ENCODE measurements at regions not wholly inside any gene's neighbourhood (a gene's known extent, or its start where the extent isn't known, plus 50 kb on each side); places are given as distances from the start of the nearest gene placed in this dataset.
"Not testable (repeated sequence)": the region's sequence is repeated elsewhere in the genome, so short reads cannot be mapped to it uniquely, and the experiment has no call there.

GRCh38 chr2:41321351-41321750 is 726.5 kb upstream of the PKDCC start:
- Histone ChIP-seq H3K36me3 (ENCODE audit: control insufficient read depth in 2 of 3, insufficient read depth in 3 of 3, low read length in 3 of 3) (no peaks in the 10 kb centered on the region), H3K4me3 (ENCODE audit: low read length) (no peak overlapping the region), H3K27me3 (ENCODE audit: control insufficient read depth in 2 of 2, insufficient read depth in 2 of 2, low read length in 2 of 2) (no peaks in the 10 kb centered on the region), H3K4me1 (ENCODE audit: control insufficient read depth in 2 of 2, insufficient read depth in 2 of 2, low read length in 2 of 2) (no peaks in the 10 kb centered on the region), H3K9me3 (ENCODE audit: control insufficient read depth in 2 of 3, low read length in 3 of 3) (no peaks in the 10 kb centered on the region), H3K27ac (ENCODE audit: low read depth, low read length) (no peak overlapping the region)
- CTCF ChIA-PET: no interaction called here
- POLR2A ChIA-PET: no interaction called here
- H3K9me3 Mint-ChIP-seq: peaks cover 0 to 5% (median 0%) of the 10 kb centered on the region in 11 donors
- H3K27me3 Mint-ChIP-seq: no peaks in the 10 kb centered on the region
- DNase-seq (no peak), ATAC-seq (no peak)
- peaks cover 0 to 3% (median 0%) of the 10 kb centered on the region in 5 donors for H3K36me3 Mint-ChIP-seq
- H3K27ac Mint-ChIP-seq: no peak overlapping the region
- H3K4me1 Mint-ChIP-seq: no peaks in the 10 kb centered on the region
- H3K4me3 Mint-ChIP-seq: no peak overlapping the region
- intact Hi-C loops (cut with micrococcal nuclease): no loop called here

- ATAC-seq (no peak), DNase-seq (no peak)
- H3K27me3 Mint-ChIP-seq: no peaks in the 10 kb centered on the region
- ChIA-PET POLR2A (no interaction called here), CTCF (no interaction called here)
- Histone ChIP-seq H3K4me1 (ENCODE audit: control insufficient read depth in 2 of 2, insufficient read depth in 2 of 2, low read length in 2 of 2) (no peaks in the 10 kb centered on the region), H3K9me3 (ENCODE audit: control insufficient read depth in 2 of 3, low read length in 3 of 3) (no peaks in the 10 kb centered on the region), H3K27me3 (ENCODE audit: control insufficient read depth in 2 of 2, insufficient read depth in 2 of 2, low read length in 2 of 2) (no peaks in the 10 kb centered on the region), H3K27ac (ENCODE audit: low read depth, low read length) (no peak overlapping the region), H3K36me3 (ENCODE audit: control insufficient read depth in 2 of 3, insufficient read depth in 3 of 3, low read length in 3 of 3) (no peaks in the 10 kb centered on the region), H3K4me3 (ENCODE audit: low read length) (no peak overlapping the region)
- intact Hi-C loops (cut with micrococcal nuclease): no loop called here
- no peaks in the 10 kb centered on the region for H3K4me1 Mint-ChIP-seq
- peaks cover 0 to 5% (median 0%) of the 10 kb centered on the region in 11 donors for H3K9me3 Mint-ChIP-seq
- no peak overlapping the region for H3K4me3 Mint-ChIP-seq
- H3K27ac Mint-ChIP-seq: no peak overlapping the region
- H3K36me3 Mint-ChIP-seq: peaks cover 0 to 3% (median 0%) of the 10 kb centered on the region in 5 donors
These were observed 721.0 kb upstream of the PKDCC start for GRCh38 chr2:41326851-41327250.

- no peaks in the 10 kb centered on the region for H3K4me1 ChIP-seq (ENCODE audit: control insufficient read depth in 2 of 2, insufficient read depth in 2 of 2, low read length in 2 of 2)
- Mint-ChIP-seq H3K9me3 (peaks cover 0 to 9% (median 0%) of the 10 kb centered on the region in 11 donors), H3K27me3 (no peaks in the 10 kb centered on the region), H3K4me3 (no peak overlapping the region), H3K36me3 (peaks cover 0 to 3% (median 0%) of the 10 kb centered on the region in 5 donors), H3K4me1 (no peaks in the 10 kb centered on the region), H3K27ac (no peak overlapping the region)
- intact Hi-C loops (cut with micrococcal nuclease): no loop called here
- H3K9me3 ChIP-seq (ENCODE audit: control insufficient read depth in 2 of 3, low read length in 3 of 3): no peaks in the 10 kb centered on the region
- H3K4me3 ChIP-seq (ENCODE audit: low read length): no peak overlapping the region
- DNase-seq (no peak), ATAC-seq (no peak)
- no peaks in the 10 kb centered on the region for H3K36me3 ChIP-seq (ENCODE audit: control insufficient read depth in 2 of 3, insufficient read depth in 3 of 3, low read length in 3 of 3)
- CTCF ChIA-PET: no interaction called here
- POLR2A ChIA-PET: no interaction called here
- no peak overlapping the region for H3K27ac ChIP-seq (ENCODE audit: low read depth, low read length)
- H3K27me3 ChIP-seq (ENCODE audit: control insufficient read depth in 2 of 2, insufficient read depth in 2 of 2, low read length in 2 of 2): no peaks in the 10 kb centered on the region
These were observed 718.8 kb upstream of the PKDCC start for GRCh38 chr2:41329040-41329439.

- POLR2A ChIA-PET: no interaction called here
- no peaks in the 10 kb centered on the region for H3K27me3 ChIP-seq (ENCODE audit: control insufficient read depth in 2 of 2, insufficient read depth in 2 of 2, low read length in 2 of 2)
- H3K4me3 ChIP-seq (ENCODE audit: low read length): no peak overlapping the region
- Mint-ChIP-seq H3K27ac (no peak overlapping the region), H3K4me3 (no peak overlapping the region), H3K4me1 (no peaks in the 10 kb centered on the region), H3K9me3 (peaks cover 0 to 9% (median 0%) of the 10 kb centered on the region in 11 donors), H3K27me3 (no peaks in the 10 kb centered on the region), H3K36me3 (no peaks in the 10 kb centered on the region)
- CTCF ChIA-PET: no interaction called here
- ATAC-seq (no peak), DNase-seq (no peak)
- intact Hi-C loops (cut with micrococcal nuclease): no loop called here
- H3K9me3 ChIP-seq (ENCODE audit: control insufficient read depth in 2 of 3, low read length in 3 of 3): no peaks in the 10 kb centered on the region
- H3K27ac ChIP-seq (ENCODE audit: low read depth, low read length): no peak overlapping the region
- no peaks in the 10 kb centered on the region for H3K36me3 ChIP-seq (ENCODE audit: control insufficient read depth in 2 of 3, insufficient read depth in 3 of 3, low read length in 3 of 3)
- no peaks in the 10 kb centered on the region for H3K4me1 ChIP-seq (ENCODE audit: control insufficient read depth in 2 of 2, insufficient read depth in 2 of 2, low read length in 2 of 2)
These were observed 713.7 kb upstream of the PKDCC start for GRCh38 chr2:41334159-41334558.

- H3K4me3 Mint-ChIP-seq; intact Hi-C loops (cut with micrococcal nuclease); POLR2A ChIA-PET; CTCF ChIA-PET; H3K9me3 Mint-ChIP-seq; H3K36me3 ChIP-seq (ENCODE audit: control insufficient read depth in 2 of 3, insufficient read depth in 3 of 3, low read length in 3 of 3); H3K27me3 ChIP-seq (ENCODE audit: control insufficient read depth in 2 of 2, insufficient read depth in 2 of 2, low read length in 2 of 2); H3K36me3 Mint-ChIP-seq; H3K9me3 ChIP-seq (ENCODE audit: control insufficient read depth in 2 of 3, low read length in 3 of 3); H3K4me1 Mint-ChIP-seq; H3K27me3 Mint-ChIP-seq; H3K4me3 ChIP-seq (ENCODE audit: low read length); H3K4me1 ChIP-seq (ENCODE audit: control insufficient read depth in 2 of 2, insufficient read depth in 2 of 2, low read length in 2 of 2); H3K27ac Mint-ChIP-seq; H3K27ac ChIP-seq (ENCODE audit: low read depth, low read length); ATAC-seq; DNase-seq: not testable (repeated sequence)
These were observed 712.2 kb upstream of the PKDCC start for GRCh38 chr2:41335573-41335972.

GRCh38 chr2:41337956-41338355 is 709.9 kb upstream of the PKDCC start:
- Mint-ChIP-seq H3K9me3 (peaks cover 0 to 10% (median 0%) of the 10 kb centered on the region in 11 donors), H3K27me3 (no peaks in the 10 kb centered on the region), H3K36me3 (no peaks in the 10 kb centered on the region), H3K27ac (no peak overlapping the region), H3K4me3 (no peak overlapping the region), H3K4me1 (no peaks in the 10 kb centered on the region)
- no peak for ATAC-seq
- no peak overlapping the region for H3K4me3 ChIP-seq (ENCODE audit: low read length)
- no peaks in the 10 kb centered on the region for H3K4me1 ChIP-seq (ENCODE audit: control insufficient read depth in 2 of 2, insufficient read depth in 2 of 2, low read length in 2 of 2)
- DNase-seq: no peak
- CTCF ChIA-PET: no interaction called here
- no peaks in the 10 kb centered on the region for H3K9me3 ChIP-seq (ENCODE audit: control insufficient read depth in 2 of 3, low read length in 3 of 3)
- POLR2A ChIA-PET: no interaction called here
- no peak overlapping the region for H3K27ac ChIP-seq (ENCODE audit: low read depth, low read length)
- H3K36me3 ChIP-seq (ENCODE audit: control insufficient read depth in 2 of 3, insufficient read depth in 3 of 3, low read length in 3 of 3): no peaks in the 10 kb centered on the region
- intact Hi-C loops (cut with micrococcal nuclease): no loop called here
- H3K27me3 ChIP-seq (ENCODE audit: control insufficient read depth in 2 of 2, insufficient read depth in 2 of 2, low read length in 2 of 2): no peaks in the 10 kb centered on the region

- DNase-seq (no peak), ATAC-seq (no peak)
- Histone ChIP-seq H3K9me3 (ENCODE audit: control insufficient read depth in 2 of 3, low read length in 3 of 3) (no peaks in the 10 kb centered on the region), H3K4me3 (ENCODE audit: low read length) (no peak overlapping the region), H3K36me3 (ENCODE audit: control insufficient read depth in 2 of 3, insufficient read depth in 3 of 3, low read length in 3 of 3) (no peaks in the 10 kb centered on the region), H3K27ac (ENCODE audit: low read depth, low read length) (no peak overlapping the region), H3K27me3 (ENCODE audit: control insufficient read depth in 2 of 2, insufficient read depth in 2 of 2, low read length in 2 of 2) (no peaks in the 10 kb centered on the region), H3K4me1 (ENCODE audit: control insufficient read depth in 2 of 2, insufficient read depth in 2 of 2, low read length in 2 of 2) (no peaks in the 10 kb centered on the region)
- CTCF ChIA-PET: no interaction called here
- Mint-ChIP-seq H3K9me3 (peaks cover 0 to 8% (median 0%) of the 10 kb centered on the region in 11 donors), H3K4me3 (no peak overlapping the region), H3K27me3 (no peaks in the 10 kb centered on the region), H3K4me1 (no peaks in the 10 kb centered on the region), H3K27ac (no peak overlapping the region), H3K36me3 (no peaks in the 10 kb centered on the region)
- intact Hi-C loops (cut with micrococcal nuclease): no loop called here
- POLR2A ChIA-PET: no interaction called here
These were observed 703.3 kb upstream of the PKDCC start for GRCh38 chr2:41344529-41344928.
